IPS-18a (cell line): ENCODE measurements at regions not wholly inside any gene's neighbourhood (a gene's known extent, or its start where the extent isn't known, plus 50 kb on each side); places are given as distances from the start of the nearest gene placed in this dataset.

Experiments used
- H3K27ac ChIP-seq: one replicate; pipeline ENCODE4 v1.5.1; 2013; ENCODE audit warnings: low read length
- H3K27me3 ChIP-seq: one replicate; pipeline ENCODE4 v1.6.1; 2013; ENCODE audit warnings: mild to moderate bottlenecking, low read length; ENCODE audit not compliant: control insufficient read depth, insufficient read depth
- H3K36me3 ChIP-seq: one replicate; pipeline ENCODE4 v1.6.1; 2013; ENCODE audit warnings: low read depth, low read length; ENCODE audit not compliant: control insufficient read depth
- H3K4me1 ChIP-seq: one replicate; pipeline ENCODE4 v1.6.1; 2013; ENCODE audit warnings: low read depth, low read length; ENCODE audit not compliant: control insufficient read depth
- H3K4me3 ChIP-seq: one replicate; pipeline ENCODE4 v1.5.1; 2013; ENCODE audit warnings: low read length
- H3K9ac ChIP-seq: one replicate; pipeline ENCODE4 v1.6.1; 2013; ENCODE audit warnings: mild to moderate bottlenecking, low read length, moderate library complexity
- H3K9me3 ChIP-seq: one replicate; pipeline ENCODE4 v1.6.1; 2013; ENCODE audit warnings: low read depth, low read length; ENCODE audit not compliant: control insufficient read depth

- no peak overlapping the region for H3K4me3 ChIP-seq
- H3K36me3 ChIP-seq = no peaks in the 10 kb centered on the region
- no peak overlapping the region for H3K27ac ChIP-seq
- no peaks in the 10 kb centered on the region for H3K9me3 ChIP-seq
- no peaks in the 10 kb centered on the region for H3K27me3 ChIP-seq
- H3K9ac ChIP-seq = no peak overlapping the region
- H3K4me1 ChIP-seq = peaks cover 21% of the 10 kb centered on the region
Observed at GRCh38 chr1:38098101-38098847, 51.7 kb upstream of the POU3F1 start.

GRCh38 chr1:38097284-38097898 is 50.8 kb upstream of the POU3F1 start:
- H3K9me3 ChIP-seq = no peaks in the 10 kb centered on the region
- H3K36me3 ChIP-seq = no peaks in the 10 kb centered on the region
- no peak overlapping the region for H3K9ac ChIP-seq
- H3K27ac ChIP-seq = no peak overlapping the region
- H3K4me1 ChIP-seq = peaks cover 30% of the 10 kb centered on the region
- H3K4me3 ChIP-seq = no peak overlapping the region
- no peaks in the 10 kb centered on the region for H3K27me3 ChIP-seq
